NCI-H2029 treated with DMSO at 0.1 percent for 48 hours (cell line): ENCODE measurements at regions not wholly inside any gene's neighbourhood (a gene's known extent, or its start where the extent isn't known, plus 50 kb on each side); places are given as distances from the start of the nearest gene placed in this dataset.
A peak's percentile ranks its signal among the peaks of the same experiment; 100 is the strongest.
"Not testable (repeated sequence)": the region's sequence is repeated elsewhere in the genome, so short reads cannot be mapped to it uniquely, and the experiment has no call there.

Source experiments
- DNase-seq: peaks from one replicate; lab custom pipeline; 2025; lab: John Stamatoyannopoulos, UW

DNA sequence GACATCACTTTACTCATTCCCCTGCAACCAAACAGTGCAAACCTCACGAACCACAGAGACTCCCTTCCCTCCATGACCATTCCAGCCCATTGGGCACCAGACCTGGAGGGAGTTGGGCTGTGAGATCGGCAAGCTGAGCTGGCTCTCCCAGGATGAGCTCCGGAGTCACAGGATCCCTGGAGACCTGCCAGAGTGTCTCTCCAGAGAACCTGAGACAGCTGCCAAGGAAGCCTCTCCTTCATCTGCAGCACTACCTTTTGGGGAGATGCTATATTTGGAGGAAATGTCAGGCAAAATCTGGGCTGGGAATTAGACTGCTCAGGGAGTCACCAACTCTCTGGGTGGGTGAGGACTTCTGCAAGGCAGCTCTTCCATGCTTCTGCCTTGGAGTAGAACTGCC, 417.4 kb downstream of the TNS1 start:
- no peak for DNase-seq

DNA sequence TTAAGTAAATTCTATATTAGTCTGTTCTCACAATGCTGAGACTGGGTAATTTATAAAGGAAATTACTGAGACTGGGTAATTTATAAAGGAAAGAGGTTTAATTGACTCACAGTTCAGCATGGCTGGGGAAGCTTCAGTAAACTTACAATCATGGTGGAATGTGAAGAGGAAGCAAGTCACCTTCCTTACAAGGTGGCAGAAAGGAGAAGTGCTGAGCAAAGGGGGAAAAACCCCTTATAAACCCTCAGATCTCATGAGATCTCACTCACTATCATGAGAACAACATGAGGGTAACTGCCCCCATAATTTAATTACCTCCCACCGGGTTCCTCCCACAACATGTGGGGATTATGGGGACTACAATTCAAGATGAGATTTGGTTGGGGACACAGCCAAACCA, 422.4 kb downstream of the TNS1 start:
- DNase-seq: not testable (repeated sequence)

DNA sequence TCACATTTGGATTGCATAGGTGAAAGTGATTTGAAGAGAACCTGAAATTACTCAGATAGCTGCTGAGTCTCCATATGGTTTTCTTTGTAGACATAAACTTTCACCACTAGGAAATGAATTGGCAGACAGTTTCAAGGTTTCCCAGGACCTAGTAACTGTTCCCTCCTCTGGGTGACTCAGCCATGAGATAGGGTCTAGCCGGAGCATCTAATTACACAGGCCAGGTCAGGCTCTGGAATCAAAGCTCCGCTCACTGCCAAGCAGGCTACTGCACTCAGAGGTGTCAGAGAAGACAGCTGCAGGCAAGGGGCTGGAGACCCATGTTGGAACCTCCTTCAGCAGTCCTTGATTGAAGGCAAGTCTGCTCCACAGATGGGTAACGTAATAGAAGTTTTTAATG, 429.2 kb downstream of the TNS1 start:
- no peak for DNase-seq

DNA sequence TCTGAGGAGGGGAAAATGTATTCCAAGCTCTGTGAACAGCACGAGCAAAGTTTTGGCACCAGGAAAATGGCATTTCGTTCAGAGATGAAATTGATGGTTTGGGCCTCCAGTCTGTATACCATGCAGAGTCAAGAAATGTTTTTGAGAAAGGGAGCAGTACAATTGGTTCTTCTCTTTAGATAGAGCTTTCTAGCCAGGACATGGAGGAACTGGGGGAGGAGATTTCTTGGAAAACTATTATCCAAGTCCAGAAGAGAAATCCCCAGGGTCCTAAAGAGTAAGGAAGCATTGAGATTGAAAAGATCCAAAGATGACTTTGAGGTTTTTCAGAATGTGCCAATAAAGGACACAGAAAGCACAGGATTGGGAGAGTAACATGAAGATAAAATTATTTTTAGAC, 432.4 kb downstream of the TNS1 start:
- DNase-seq: no peak

DNA sequence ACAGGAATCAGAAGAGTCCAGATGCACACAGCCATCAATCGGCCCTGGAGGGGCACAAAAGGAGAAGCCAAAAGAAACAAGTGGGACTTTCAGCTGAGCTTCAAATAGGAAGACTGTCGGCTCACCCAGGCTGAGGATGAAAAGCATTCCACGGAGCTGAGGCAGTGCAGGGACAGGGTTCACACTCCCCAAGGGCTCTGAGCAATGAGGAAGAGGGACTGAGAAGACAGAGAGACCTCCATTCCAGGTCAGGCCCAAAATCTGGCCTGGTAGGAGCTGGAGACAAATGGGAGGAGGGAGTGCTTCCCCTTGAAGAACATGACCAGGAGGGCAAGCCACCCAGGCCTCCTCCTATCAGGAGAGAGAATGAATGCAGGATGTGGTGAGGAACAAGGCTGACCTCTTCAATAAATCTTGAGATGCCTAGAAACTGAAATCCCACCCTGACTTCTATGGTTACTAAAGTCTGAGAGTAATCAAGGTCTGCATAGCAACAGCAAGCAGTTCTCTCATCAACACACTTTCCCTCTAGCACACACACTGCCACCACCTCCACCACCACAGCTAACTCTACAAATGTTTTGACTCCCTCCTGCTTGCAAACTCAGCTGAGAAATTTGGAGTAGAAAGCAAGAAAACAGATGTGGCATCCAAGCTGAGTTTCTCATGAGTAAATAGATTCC, 434.4 kb downstream of the TNS1 start:
- no peak for DNase-seq

DNA sequence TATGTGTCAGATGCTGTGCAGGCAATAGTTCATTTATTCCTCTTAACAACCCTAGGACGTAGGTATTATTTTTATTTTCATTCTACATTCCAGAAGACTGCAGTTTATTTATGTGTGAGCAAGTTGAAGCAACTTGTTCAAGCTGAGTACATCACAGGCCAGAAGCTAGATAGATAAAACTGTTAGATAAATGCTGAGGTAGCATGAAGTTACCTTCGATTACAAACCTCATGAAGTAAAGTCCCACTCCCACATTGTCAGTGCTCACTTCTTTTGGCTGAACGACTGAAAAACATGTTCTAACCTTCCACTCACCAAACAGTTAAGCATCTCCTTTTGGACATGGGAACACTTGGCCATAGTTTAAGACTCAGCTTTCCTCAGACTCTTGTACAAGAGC, 439.2 kb downstream of the TNS1 start:
- DNase-seq: no peak

DNA sequence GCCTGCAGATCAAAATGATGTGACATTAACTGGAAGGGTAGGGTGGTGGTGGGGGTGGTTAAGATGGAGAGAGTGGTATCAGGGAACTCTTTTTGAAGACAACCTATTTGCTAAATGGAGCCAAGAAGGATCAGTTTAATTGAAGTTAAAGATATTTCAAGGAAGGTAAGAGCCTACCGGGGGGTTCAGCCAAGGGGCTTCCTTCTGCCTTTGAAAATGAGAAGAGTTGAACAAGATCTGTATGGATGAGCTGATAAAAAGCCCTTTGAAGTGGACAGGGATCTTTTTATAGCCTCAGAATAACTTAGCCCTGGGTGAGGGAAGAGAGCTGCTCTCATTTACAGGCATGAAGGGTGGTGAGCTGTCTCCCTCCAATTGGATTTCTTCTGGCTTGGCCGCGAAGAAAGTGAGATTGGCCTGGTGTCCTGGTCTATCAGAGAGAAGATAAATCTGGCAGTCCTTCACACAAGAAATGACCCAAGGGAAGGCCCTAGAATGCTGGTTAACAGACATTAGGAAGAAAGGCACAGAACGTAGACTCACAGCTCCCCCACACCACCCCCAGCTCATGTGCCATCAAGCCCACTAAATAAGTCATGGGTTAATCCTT, 439.8 kb downstream of the TNS1 start:
- DNase-seq: no peak

DNA sequence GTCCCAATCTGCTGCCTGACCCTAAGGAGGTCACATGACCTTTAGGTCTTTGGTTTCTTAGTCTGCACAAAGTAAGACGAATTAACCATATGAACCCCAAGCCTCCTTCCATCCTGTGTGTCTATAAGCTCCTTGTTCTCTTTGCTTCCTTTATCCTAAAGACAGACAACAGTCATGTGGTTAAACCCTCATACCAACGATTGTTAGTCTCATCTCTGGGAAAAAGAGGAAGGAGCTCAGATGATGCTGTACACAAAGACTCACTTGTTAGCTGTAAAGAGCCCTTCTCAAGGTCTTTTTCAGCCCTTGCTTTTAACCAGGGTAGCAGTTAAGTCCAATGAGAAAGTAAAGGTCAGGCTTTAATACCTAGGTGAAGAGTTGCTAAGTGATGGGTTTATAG, 443.7 kb downstream of the TNS1 start:
- DNase-seq: no peak

DNA sequence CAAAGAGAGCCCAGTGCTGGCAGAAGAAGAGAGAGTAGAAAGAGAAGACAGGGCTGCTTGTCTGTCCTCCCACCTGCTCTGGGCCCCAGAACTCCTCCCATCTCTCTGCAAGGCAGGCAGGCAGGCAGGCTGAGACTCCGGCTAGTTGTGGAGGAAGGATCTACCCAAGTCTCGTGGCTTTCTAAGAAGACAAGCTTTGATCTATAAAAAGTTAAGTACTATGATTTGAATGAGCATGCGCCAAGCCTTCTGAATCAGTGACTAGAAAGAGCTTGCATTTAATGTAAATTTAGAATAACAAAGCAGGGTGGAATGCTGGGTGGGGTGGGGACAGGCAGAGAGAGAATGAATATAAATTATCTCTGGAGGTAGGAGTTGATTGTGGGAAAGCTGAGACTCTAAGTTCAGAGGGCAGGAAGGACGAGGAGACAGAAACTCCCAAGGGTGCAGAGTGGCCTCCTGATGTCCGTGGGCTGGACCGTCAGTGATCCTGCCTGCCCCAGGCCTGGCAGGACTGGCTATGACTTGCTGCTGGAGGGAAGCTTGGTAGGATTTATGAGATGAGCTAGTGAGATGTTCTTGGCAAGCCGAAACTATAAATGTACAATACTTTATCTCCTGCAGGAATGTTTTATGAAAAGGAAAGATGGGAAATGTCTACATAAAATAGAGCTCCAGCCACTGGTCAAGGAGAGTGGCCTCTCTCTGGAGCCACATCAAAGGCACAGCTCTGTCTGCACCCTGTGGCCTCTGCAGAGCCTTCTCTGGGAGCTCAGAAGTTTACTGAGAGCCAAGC, 447.5 kb downstream of the TNS1 start:
- DNase-seq: no peak

DNA sequence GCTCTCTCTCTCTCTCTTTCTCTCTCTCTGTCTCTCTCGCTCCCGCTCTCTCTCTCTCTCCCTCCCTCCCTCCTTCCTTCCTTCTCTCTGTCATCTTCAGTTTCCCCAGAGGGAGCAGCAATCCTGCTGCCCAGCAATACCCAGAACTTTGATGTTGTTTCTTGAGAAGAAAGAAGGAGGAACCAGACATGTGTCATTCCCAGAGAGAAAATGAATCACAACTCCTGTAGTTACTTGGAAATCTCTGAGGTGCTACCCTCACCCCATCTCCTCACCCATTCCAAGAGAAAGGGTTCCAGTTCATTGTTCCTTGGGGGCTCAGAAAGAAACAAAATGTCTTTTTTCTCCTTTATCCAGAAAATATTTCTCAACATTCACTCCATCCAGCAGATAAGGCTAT, 449.1 kb downstream of the TNS1 start:
- no peak for DNase-seq

DNA sequence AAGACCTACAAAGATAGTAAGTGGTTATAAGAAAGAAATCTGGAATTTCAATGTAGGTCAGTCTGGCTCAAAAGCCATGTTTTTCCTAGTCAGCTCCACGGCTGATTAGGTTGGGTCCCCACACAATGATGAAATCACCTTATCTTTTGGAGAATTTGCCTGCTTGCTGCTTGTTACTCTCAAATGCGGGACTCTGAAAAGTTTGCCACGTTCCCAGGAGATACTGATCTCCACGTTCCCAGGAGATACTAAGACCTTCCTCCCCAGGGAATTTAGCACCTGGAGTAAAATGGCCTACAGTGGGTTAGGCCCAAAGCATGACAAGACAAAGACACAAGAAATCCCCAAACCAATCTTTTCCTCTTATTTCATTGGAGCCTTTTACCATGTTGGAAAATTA, 449.6 kb downstream of the TNS1 start:
- no peak for DNase-seq

DNA sequence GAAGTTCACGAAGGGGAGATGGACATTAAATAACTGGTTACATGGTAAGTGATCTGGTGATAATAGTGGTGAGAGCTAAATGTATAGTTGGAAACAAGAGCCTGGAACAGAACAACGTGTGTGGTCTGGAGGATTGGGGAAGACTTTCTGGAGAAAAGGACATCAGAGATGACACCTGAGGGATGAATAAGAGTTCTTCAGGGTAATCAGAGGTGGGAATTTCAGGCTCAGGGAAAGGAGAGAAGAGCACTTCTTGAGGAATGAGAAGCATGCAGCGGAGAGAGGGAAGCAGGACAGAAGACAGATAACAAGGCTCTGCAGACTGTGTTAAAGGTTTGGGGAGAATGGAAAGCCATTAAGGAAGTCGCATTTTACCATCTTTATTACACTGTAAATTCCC, 450.7 kb downstream of the TNS1 start:
- no peak for DNase-seq

DNA sequence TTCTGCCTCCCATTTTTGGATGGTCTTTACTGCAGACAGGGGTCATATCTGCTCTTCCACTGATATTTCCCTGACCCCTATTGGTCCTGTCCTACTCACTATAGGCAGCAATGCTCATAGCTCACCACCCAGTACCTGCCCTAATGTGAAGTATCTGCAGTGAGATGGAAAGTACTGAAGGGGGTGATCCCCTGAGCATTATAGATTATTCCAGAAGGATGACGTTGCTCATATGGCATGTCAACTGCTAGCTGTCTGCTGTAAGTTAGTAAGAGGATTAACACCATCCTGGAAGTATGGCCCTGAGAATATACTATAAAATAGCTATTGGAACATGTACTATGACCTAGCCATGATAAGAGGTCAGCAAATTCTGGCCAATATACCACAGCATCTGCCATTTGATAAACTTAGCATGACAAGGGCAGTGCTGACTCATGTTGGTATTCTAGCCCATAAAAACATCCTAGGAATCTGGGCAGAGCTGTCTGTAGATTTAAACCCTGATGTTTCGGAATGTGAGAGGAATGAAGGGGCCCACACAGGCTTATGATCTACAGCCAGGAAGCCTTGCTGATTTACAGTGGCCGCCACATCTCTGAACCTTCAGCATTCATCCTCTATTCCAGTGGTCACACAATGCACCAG, 451.4 kb downstream of the TNS1 start:
- no peak for DNase-seq

DNA sequence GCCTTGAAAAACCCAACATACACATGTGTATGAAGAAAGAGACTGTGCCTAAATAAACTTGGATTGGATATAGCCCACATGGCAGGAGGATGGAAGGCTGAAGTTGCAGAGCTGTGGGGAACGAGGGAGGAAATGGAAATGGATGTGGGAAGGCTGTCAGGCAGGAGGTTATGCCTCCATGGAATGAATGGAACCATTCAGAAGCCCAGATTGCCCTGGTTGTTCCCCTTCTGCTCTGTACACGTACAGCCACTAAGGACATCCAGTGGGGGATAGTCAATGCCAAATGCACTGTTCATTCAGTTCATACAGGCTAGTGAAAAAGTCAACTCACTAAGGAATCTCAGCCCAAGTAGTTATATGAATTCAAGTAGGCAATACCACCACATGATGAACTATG, 463.7 kb downstream of the TNS1 start:
- DNase-seq: no peak

DNA sequence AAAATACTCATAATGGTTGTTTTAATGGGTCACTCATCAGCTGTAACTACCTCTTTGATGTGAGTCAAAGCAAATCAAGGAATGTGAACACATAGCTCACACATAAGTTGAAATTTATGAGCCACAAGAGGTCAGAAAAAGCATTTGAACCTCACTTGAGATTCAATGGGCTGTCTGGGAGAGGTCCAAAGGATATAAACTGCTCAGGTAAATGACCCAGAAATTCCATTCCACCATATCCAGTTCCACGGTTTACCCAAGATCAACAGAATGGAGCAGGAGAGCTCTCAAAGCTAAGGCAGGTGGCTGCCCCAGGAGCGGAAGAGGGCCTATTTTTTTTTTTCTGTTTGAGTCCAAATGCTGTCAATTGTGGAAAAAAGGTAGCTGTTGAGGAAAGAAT, 464.1 kb downstream of the TNS1 start:
- peak; percentile 62 for DNase-seq

DNA sequence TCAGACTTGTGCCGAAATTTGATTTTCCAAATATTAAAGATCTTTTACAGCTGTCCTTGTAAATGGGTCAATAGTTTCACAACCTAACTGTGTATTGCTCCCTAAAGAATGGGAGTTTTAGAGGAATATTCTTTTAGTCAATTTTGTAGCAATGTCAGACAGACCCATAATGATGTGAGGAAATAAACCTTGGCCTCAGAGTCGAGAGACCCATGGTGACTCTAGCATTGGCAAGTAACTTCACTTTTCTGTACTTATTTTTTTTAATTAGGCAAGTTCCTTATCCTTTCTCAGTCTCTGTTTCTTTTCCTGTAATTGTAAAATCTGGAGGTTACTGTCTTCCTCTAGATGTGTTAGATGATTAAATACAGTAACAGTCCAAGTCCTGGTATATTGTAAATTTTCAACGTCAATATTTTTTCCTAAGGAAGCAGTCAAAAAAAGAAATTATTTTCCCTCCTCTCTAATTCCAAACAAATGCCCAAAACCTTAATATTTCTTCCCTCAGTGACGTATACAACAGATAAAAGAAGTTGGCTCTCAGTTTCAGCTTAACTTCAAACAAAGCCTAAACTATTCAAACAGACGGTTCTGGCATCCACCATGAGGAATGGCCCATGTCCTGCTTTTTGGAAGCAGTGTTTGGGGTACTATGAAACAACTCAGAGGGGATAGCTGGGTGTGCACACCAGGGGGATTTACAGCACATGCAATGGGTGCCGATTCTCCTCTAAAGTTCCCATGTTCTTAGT, 466.7 kb downstream of the TNS1 start:
- no peak for DNase-seq

DNA sequence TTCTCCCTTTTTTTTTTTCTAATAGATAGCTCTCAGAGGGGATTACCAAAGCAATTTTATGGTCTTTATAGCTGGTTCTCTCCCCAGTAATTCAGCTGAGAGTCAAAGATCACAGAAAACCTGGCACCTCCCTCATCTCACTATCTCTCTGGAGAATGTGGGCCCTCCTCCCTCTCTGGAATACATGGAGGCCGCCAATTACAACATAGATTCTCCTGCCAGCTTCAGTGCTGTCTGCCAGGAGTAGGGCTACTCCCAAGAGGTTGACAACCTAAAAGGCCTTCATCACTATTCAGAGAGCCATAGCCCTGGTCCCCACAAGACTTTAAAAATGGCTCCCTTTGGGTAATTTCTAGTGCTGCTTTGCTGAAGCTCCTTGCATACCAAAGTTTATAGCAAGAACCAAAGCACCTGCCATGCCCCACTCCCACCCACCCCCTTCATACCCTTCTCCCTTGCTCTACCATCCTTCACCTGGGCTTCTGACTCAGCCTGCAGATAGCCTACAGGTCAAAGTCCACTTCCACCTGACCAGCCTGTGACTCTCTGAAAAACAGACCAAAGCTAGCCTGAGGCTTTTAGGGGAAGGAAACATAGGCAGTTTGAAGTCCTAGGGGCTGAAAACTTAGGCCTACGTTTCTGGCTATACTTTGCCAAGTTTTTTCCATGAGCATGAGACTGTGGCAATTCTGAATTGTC, 472.3 kb downstream of the TNS1 start:
- no peak for DNase-seq

DNA sequence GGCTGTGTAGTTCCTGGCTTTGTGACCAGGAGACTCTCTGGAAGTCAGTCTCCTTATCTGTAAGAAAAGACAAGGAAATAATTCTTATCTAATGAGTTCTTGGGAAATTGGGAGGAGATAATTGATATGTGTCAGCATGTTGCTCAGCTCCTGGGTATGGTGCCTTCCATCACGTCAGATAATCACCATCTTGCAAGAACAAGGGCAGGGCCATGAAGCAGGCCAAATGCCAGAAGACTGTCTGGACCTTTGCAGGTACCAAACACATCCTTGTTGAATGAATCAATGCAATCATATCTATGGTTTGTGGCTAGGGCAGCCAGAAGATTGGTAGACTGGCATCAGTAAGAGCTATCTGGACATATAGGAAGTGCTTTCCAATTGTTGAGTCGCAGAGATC, 473.5 kb downstream of the TNS1 start:
- no peak for DNase-seq

DNA sequence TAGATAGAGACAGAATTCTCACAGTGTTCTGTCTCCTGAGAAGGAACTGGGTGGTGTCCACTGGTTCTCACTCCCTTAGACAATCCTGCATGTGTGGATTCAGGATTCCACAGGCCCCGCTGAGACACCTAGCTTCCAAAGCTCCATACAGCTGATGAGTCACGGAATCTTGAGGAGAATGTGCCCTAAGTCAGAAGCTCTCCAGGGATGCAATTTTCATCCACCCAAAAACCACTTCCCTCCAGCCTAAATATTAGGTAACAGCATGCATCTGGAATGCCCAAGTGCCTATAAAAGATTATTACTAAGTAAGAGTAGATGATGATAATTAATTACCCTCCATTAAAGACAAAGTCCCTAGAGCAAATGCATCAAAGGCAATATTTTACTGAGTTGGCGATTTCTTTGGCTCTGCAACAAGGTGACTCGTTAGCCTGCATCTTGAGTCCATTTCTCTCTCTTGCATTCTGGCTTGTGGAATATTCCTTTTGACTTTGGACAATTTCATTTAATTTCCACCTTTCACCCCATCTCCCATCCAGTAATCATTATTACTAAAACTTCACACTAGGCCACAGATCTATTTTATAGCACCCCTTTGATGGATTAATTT, 475.1 kb downstream of the TNS1 start:
- no peak for DNase-seq

DNA sequence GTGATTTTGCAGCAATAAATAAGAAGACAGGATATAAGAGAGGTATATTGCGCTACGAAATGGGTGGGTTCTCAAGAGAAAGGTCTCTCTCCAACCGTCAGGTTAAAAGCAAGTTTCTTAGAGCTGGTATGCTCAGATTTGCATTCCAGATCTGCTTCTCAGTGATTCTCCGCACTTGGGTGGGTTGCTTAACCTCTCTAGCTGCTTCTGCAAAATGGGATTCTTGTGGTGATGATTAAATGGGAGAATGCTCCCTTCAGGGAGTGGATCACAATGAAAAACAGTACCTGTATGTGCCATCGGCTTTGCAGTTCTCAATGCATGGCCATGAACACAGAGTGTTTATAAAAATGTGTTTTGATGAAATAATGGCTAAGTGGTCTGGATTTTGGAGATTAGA, 477.7 kb downstream of the TNS1 start:
- no peak for DNase-seq

DNA sequence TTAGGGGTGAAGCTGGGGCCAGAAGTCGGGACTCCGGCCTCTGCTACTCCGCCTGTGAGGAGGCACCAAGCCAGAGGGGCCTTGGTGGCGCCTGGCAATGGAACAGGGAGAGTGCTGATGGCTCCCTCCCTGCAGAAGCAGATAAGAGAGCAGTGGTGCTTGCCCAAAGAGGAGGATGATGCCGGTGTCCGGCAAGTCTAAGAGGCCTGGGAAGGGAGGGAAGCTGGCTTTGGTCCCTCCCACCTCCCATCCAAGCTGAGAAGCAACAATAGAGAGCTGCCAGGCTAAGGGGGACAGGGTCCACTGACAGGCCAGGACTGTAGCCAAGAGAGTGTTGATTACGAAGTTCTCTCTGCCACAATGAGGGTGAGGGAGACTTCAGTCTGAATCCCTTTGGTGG, 479.5 kb downstream of the TNS1 start:
- DNase-seq: no peak
